Chondrocyte (in vitro differentiated cells): ENCODE measurements at regions not wholly inside any gene's neighbourhood (a gene's known extent, or its start where the extent isn't known, plus 50 kb on each side); places are given as distances from the start of the nearest gene placed in this dataset.

ENCODE experiments used
- DNase-seq: peaks from one replicate; pipeline ENCODE4 v3.0.0; 2021; ENCODE audit warnings: mixed read lengths, low spot score
- H3K27ac Mint-ChIP-seq: one replicate; pipeline ENCODE4 v1.8.0; 2021; ENCODE audit warnings: mild to moderate bottlenecking, moderate library complexity, mixed read lengths; ENCODE audit not compliant: unreplicated experiment
- H3K27me3 Mint-ChIP-seq: 2 replicates; pipeline ENCODE4 v1.8.0; 2021; ENCODE audit warnings: low read depth, mixed read lengths
- H3K36me3 Mint-ChIP-seq: 2 replicates; pipeline ENCODE4 v1.8.0; 2021; ENCODE audit warnings: low read depth, mixed read lengths
- H3K4me1 Mint-ChIP-seq: 2 replicates; pipeline ENCODE4 v1.8.0; 2021; ENCODE audit warnings: low read depth, mild to moderate bottlenecking, mixed read lengths
- H3K4me3 Mint-ChIP-seq: one replicate; pipeline ENCODE4 v1.8.0; 2021; ENCODE audit warnings: mild to moderate bottlenecking, moderate library complexity, mixed read lengths; ENCODE audit not compliant: unreplicated experiment
- H3K9me3 Mint-ChIP-seq: 2 replicates; pipeline ENCODE4 v1.8.0; 2021; ENCODE audit warnings: low read depth, mixed read lengths
- CTCF ChIP-seq: fragments of 200-600 bp; sonication (generic); IDR thresholded peaks from 2 replicates; pipeline ENCODE4 v1.5.0; 2021; ENCODE audit warnings: antibody characterized with exemption, mild to moderate bottlenecking, moderate library complexity

DNA sequence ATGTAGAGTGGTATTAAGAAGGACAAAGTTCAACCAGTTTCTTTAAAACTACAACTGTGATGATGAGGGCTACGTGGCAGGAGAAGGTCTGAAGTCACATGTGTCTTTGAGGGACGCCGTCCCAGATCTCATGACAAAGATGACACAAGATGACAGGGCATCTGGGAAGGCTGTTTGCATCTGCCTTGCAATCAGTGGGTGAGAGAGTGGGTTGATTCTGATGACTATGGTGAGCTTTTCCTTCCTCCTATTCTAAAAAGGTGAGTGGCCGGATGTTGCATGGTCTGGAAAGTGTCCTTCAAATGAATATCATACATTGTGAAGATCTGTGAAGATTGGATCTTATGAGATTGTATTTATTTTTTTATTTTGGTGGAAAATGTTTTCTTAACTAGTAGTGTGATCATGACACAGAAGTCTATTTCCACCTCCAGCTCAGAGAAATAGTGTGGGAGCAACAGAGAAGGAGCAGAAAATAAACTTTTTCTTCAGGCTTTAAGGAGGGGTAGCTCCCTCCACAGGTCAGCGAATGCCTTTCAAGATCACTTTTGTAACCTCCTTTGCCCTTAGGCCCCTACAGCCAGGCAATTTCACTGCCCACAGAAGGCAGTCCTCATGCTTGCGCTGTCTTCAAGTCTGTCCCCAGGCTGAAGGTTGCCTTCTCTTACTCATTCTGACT is 76.0 kb upstream of the ATF3 start:
- H3K9me3 Mint-ChIP-seq, result no peaks in the 10 kb centered on the region
- H3K4me3 Mint-ChIP-seq, result no peak overlapping the region
- H3K27ac Mint-ChIP-seq, result no peak overlapping the region
- no peak for TF ChIP-seq CTCF
- DNase-seq, result no peak
- H3K36me3 Mint-ChIP-seq, result no peaks in the 10 kb centered on the region
- peaks cover 4% of the 10 kb centered on the region for H3K4me1 Mint-ChIP-seq
- peaks cover 29% of the 10 kb centered on the region for H3K27me3 Mint-ChIP-seq

GRCh38 chr1:212533148-212533517 is 75.4 kb upstream of the ATF3 start:
- TF ChIP-seq CTCF, result no peak
- DNase-seq, result no peak
- H3K9me3 Mint-ChIP-seq, result no peaks in the 10 kb centered on the region
- no peaks in the 10 kb centered on the region for H3K36me3 Mint-ChIP-seq
- no peak overlapping the region for H3K4me3 Mint-ChIP-seq
- no peak overlapping the region for H3K27ac Mint-ChIP-seq
- peaks cover 29% of the 10 kb centered on the region for H3K27me3 Mint-ChIP-seq
- peaks cover 4% of the 10 kb centered on the region for H3K4me1 Mint-ChIP-seq

- no peak for TF ChIP-seq CTCF
- Mint-ChIP-seq H3K36me3 (peaks cover 2% of the 10 kb centered on the region), H3K27me3 (peaks cover 17% of the 10 kb centered on the region), H3K4me1 (no peaks in the 10 kb centered on the region), H3K27ac (no peak overlapping the region), H3K4me3 (no peak overlapping the region), H3K9me3 (no peaks in the 10 kb centered on the region)
- no peak for DNase-seq
These were observed 72.0 kb upstream of the ATF3 start for GRCh38 chr1:212536586-212536985.

DNA sequence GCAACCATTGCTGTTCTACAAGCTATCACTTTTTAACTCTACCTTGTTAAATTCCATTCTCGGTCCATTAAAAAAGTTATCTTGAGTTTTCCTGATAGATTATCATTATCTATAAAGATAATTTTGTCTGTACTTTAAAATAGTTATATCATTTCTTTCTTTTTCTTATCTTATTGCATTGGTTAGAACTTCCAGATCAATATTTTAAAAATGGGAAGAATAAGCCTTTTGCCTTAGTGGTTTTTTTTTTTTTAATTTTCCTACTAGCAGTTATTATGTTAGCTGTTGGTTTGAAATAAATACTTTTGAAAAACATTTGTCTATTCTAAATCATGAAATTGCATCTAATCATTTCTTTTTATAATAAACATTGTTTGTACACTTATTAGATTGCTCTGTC is 71.0 kb upstream of the ATF3 start:
- Mint-ChIP-seq H3K27me3 (peaks cover 14% of the 10 kb centered on the region), H3K36me3 (peaks cover 2% of the 10 kb centered on the region), H3K4me1 (no peaks in the 10 kb centered on the region), H3K27ac (no peak overlapping the region), H3K4me3 (no peak overlapping the region), H3K9me3 (no peaks in the 10 kb centered on the region)
- no peak for TF ChIP-seq CTCF
- no peak for DNase-seq

GRCh38 chr1:212539737-212540430 is 68.7 kb upstream of the ATF3 start:
- Mint-ChIP-seq H3K36me3 (peaks cover 2% of the 10 kb centered on the region), H3K4me1 (no peaks in the 10 kb centered on the region), H3K9me3 (no peaks in the 10 kb centered on the region), H3K27me3 (peaks cover 4% of the 10 kb centered on the region), H3K4me3 (no peak overlapping the region), H3K27ac (no peak overlapping the region)
- DNase-seq, result no peak
- TF ChIP-seq CTCF, result no peak
